ENCODE measurements at regions not wholly inside any gene's neighbourhood (a gene's known extent, or its start where the extent isn't known, plus 50 kb on each side); places are given as distances from the start of the nearest gene placed in this dataset.

DNA sequence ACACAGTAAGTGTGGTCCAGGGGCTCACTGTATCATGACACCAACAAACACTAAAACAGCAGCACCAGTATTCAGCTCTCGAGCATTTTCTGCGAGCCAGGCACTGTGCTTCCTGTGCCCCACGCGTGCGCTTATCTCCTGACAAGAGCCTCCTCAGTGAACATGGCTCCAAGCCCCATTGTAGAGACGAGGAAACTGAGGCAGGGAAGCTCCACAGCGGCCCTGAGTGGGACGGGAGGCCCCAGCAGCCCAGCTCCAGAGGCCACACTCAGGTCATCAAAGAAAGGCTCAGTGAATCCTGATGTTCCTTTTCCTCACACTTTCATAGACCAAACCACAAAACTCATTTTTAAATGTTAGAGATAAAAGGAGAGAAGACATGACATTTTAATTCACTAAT, 113.1 kb downstream of the TPRA1 start:
- H3K4me1 ChIP-seq (ENCODE audit: low read length), result 0 out of 2 replicates have a peak, but pooled peaks cover 4% of the 10 kb centered on the region
- H3K27me3 ChIP-seq (ENCODE audit: low read depth, low read length), result peaks cover 4% of the 10 kb centered on the region; the same call in 1 of the 2 replicates
- H3K79me2 ChIP-seq (ENCODE audit: low read length), result no peaks in the 10 kb centered on the region
- H3K4me3 ChIP-seq (ENCODE audit: low read length), result no peak overlapping the region
- TF ChIP-seq EZH2phosphoT487 (IDR thresholded peaks at IDR 0.05; ENCODE audit: low read depth), result no peak
- TF ChIP-seq, protein P1, sequence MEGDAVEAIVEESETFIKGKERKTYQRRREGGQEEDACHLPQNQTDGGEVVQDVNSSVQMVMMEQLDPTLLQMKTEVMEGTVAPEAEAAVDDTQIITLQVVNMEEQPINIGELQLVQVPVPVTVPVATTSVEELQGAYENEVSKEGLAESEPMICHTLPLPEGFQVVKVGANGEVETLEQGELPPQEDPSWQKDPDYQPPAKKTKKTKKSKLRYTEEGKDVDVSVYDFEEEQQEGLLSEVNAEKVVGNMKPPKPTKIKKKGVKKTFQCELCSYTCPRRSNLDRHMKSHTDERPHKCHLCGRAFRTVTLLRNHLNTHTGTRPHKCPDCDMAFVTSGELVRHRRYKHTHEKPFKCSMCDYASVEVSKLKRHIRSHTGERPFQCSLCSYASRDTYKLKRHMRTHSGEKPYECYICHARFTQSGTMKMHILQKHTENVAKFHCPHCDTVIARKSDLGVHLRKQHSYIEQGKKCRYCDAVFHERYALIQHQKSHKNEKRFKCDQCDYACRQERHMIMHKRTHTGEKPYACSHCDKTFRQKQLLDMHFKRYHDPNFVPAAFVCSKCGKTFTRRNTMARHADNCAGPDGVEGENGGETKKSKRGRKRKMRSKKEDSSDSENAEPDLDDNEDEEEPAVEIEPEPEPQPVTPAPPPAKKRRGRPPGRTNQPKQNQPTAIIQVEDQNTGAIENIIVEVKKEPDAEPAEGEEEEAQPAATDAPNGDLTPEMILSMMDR (IDR thresholded peaks at IDR 0.05; ENCODE audit: low read depth, low read length), result no peak
- no peak overlapping the region for H3K27ac ChIP-seq (ENCODE audit: low read length)
- H3K4me2 ChIP-seq (ENCODE audit: low read length), result no peak overlapping the region
- H3K9me3 ChIP-seq (ENCODE audit: insufficient read depth, low read length), result no peaks in the 10 kb centered on the region
- no peak overlapping the region for H3K9ac ChIP-seq (ENCODE audit: low read length)
- no peaks in the 10 kb centered on the region for H3K36me3 ChIP-seq (replicated peaks; ENCODE audit: low read depth, low read length)
- H4K20me1 ChIP-seq (ENCODE audit: insufficient read depth, low read length), result no peaks in the 10 kb centered on the region
- H2AFZ ChIP-seq (ENCODE audit: low read depth, low read length), result no peak overlapping the region

DNA sequence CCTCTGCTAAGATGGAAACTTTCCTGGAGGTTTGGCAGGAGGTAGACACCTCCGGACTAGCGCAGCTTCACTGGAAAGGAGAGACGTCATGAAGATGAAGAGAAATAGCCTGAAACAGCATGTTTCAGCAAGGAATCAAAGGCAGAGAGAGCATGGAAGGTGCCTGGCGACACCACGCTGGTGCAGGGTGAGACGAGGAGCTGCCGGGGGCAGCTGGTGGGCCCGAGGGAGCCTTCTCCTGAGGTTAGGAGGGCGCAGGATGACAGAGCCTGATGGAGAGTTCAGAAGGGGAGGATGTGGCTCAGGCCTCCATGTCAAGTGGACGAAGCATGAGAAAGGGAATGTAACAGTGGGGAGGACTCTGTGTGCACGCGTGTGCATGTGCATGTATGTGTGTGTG, 113.6 kb downstream of the TPRA1 start:
- no peak for TF ChIP-seq EZH2phosphoT487 (IDR thresholded peaks at IDR 0.05; ENCODE audit: low read depth)
- TF ChIP-seq, protein P1 (IDR thresholded peaks at IDR 0.05; ENCODE audit: low read depth, low read length), result no peak
- Histone ChIP-seq H3K4me3 (ENCODE audit: low read length) (no peak overlapping the region), H3K27me3 (ENCODE audit: low read depth, low read length) (peaks cover 4% of the 10 kb centered on the region; the same call in 1 of the 2 replicates)

DNA sequence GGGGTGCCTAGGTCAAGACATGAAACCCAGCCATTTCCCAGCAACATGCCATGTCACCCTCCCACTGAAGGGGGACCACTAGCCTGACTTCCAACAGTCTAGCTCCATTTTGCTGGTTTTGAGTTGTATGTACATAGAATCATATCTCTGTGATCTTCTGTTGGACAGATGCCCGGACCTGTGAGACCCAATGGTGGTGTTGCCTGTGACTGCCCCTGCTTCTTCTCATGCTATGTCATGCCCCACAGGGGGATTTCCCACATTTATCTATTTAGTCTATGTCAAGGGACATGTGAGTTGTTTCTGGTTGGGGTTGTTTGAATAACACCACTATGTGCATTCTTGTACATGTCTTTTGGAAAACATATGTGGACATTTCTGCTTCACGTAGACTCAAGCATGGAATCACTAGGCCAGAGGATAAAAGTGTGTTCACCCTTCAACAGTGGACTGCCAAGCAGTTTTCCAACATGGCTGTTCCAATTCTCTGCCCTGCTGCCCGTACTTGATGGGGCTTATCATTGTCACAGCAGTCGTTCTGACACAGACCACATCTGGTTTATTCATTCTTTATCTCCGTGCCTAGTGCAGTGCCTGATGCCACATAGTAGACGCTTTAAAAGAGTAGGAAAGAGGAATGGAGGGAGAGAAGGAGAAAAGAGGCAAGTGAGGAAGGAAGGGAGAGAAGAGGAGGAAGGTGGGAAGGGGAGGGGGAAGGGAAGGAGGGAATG, 114.4 kb downstream of the TPRA1 start:
- no peak overlapping the region for H3K4me3 ChIP-seq (ENCODE audit: low read length)
- H3K27me3 ChIP-seq (ENCODE audit: low read depth, low read length), result peaks cover 4% of the 10 kb centered on the region; the same call in 1 of the 2 replicates
- H3K79me2 ChIP-seq (ENCODE audit: low read length), result no peaks in the 10 kb centered on the region
- no peaks in the 10 kb centered on the region for H3K9me3 ChIP-seq (ENCODE audit: insufficient read depth, low read length)
- H3K27ac ChIP-seq (ENCODE audit: low read length), result no peak overlapping the region
- H3K4me2 ChIP-seq (ENCODE audit: low read length), result no peak overlapping the region
- H4K20me1 ChIP-seq (ENCODE audit: insufficient read depth, low read length), result no peaks in the 10 kb centered on the region
- H3K9ac ChIP-seq (ENCODE audit: low read length), result no peak overlapping the region
- no peak for TF ChIP-seq EZH2phosphoT487 (IDR thresholded peaks at IDR 0.05; ENCODE audit: low read depth)
- TF ChIP-seq, protein P1 (IDR thresholded peaks at IDR 0.05; ENCODE audit: low read depth, low read length), result no peak
- H3K36me3 ChIP-seq (replicated peaks; ENCODE audit: low read depth, low read length), result no peaks in the 10 kb centered on the region
- no peak overlapping the region for H2AFZ ChIP-seq (ENCODE audit: low read depth, low read length)
- H3K4me1 ChIP-seq (ENCODE audit: low read length), result 0 out of 2 replicates have a peak, but pooled peaks cover 4% of the 10 kb centered on the region

More for the DNA sequence above, 113.6 kb downstream of the TPRA1 start:
- no peaks in the 10 kb centered on the region for H4K20me1 ChIP-seq (ENCODE audit: insufficient read depth, low read length)
- no peaks in the 10 kb centered on the region for H3K36me3 ChIP-seq (replicated peaks; ENCODE audit: low read depth, low read length)
- no peaks in the 10 kb centered on the region for H3K9me3 ChIP-seq (ENCODE audit: insufficient read depth, low read length)
- no peak overlapping the region for H3K27ac ChIP-seq (ENCODE audit: low read length)
- H3K4me2 ChIP-seq (ENCODE audit: low read length), result no peak overlapping the region
- no peaks in the 10 kb centered on the region for H3K79me2 ChIP-seq (ENCODE audit: low read length)
- H3K4me1 ChIP-seq (ENCODE audit: low read length), result 0 out of 2 replicates have a peak, but pooled peaks cover 4% of the 10 kb centered on the region
- no peak overlapping the region for H2AFZ ChIP-seq (ENCODE audit: low read depth, low read length)
- H3K9ac ChIP-seq (ENCODE audit: low read length), result no peak overlapping the region

DNA sequence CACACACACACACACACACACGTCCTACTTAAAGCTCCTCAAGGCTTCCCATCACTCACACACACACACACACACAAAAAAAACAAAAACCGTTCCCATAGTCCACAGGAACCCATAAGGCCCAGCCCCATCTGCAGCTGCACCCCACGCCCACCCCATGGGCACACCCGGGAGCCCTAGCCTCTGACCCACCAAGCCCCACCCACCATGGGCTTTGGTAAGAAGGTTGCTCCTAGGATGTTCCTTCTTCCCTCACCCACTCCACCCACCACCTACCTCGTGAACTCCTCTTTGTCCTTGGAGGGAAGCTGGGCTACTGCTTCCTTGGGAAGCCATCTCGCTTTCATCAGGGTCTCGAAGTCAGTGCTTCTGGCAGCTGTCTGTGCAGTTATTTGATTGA, 115.1 kb downstream of the TPRA1 start:
- Histone ChIP-seq H3K79me2 (ENCODE audit: low read length) (no peaks in the 10 kb centered on the region), H3K27ac (ENCODE audit: low read length) (no peak overlapping the region), H3K9me3 (ENCODE audit: insufficient read depth, low read length) (no peaks in the 10 kb centered on the region), H3K4me2 (ENCODE audit: low read length) (no peak overlapping the region), H3K4me1 (ENCODE audit: low read length) (0 out of 2 replicates have a peak, but pooled peaks cover 4% of the 10 kb centered on the region), H3K4me3 (ENCODE audit: low read length) (no peak overlapping the region), H3K9ac (ENCODE audit: low read length) (no peak overlapping the region), H3K27me3 (ENCODE audit: low read depth, low read length) (peaks cover 4% of the 10 kb centered on the region; the same call in 1 of the 2 replicates), H3K36me3 (replicated peaks; ENCODE audit: low read depth, low read length) (no peaks in the 10 kb centered on the region), H4K20me1 (ENCODE audit: insufficient read depth, low read length) (no peaks in the 10 kb centered on the region), H2AFZ (ENCODE audit: low read depth, low read length) (no peak overlapping the region)
- TF ChIP-seq, protein P1 (IDR thresholded peaks at IDR 0.05; ENCODE audit: low read depth, low read length), result no peak
- no peak for TF ChIP-seq EZH2phosphoT487 (IDR thresholded peaks at IDR 0.05; ENCODE audit: low read depth)
